NCI-H128 (cell line): ENCODE measurements at regions not wholly inside any gene's neighbourhood (a gene's known extent, or its start where the extent isn't known, plus 50 kb on each side); places are given as distances from the start of the nearest gene placed in this dataset.

Source experiments
- DNase-seq: peaks from one replicate; lab custom pipeline; 2025; ENCODE audit not compliant: unreplicated experiment; lab: John Stamatoyannopoulos, UW

DNA sequence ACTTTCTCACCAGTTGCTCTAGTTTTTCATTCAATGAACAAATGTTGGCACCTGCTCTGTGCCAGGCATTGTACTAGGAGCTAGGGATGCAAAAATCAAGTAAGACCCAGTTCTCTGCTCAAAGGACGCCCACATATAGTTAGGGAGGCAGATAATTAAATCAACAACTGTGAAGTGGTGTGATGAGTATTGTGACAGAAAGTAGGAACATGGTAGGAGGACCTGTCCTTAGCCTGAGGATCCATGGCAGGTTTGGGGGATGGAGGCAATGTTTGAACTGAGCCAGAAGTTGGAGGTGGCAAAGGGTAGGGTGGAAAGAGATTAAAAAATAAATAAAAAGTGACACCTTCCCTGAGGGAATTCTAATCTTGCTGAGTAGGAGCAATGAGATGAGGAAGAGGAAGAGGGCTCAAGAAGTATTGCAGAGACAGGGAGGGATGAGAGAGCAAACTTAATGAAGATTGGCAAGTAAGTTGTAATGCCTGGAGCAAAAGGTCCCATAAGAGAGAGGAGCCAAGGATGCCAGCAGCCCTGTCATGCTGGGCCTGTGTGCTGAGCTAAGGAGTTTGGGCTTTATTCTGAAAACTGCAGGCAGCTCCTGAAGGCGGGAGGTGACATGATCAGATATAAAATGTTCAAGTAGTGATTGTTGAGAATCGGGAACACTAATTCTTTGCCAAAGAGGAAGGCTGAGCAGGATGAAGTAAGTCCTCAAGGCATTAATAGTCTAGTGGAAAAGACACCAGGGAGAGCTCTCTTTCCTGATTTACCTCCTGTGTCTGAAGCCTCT, 184.3 kb upstream of the PPP2R3A start:
- DNase-seq = no peak

DNA sequence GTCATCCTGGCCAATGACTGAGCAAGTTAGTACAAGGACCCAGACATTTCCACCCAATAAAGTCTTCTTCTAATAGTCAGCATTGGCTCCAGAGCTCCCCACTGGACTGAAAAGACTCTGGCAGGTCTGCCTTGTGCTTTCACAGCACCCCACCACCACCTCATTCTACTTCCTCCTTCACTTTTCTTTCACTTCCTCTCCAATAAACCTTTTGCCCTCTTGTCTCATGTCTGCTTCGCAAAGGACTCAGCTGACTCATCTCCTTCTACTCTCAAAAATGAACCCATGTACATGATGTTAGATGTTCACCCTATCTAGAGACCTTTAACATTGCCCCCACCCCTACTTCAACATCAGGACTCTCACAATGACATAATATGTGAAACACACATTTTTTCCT, 181.0 kb upstream of the PPP2R3A start:
- DNase-seq = no peak

DNA sequence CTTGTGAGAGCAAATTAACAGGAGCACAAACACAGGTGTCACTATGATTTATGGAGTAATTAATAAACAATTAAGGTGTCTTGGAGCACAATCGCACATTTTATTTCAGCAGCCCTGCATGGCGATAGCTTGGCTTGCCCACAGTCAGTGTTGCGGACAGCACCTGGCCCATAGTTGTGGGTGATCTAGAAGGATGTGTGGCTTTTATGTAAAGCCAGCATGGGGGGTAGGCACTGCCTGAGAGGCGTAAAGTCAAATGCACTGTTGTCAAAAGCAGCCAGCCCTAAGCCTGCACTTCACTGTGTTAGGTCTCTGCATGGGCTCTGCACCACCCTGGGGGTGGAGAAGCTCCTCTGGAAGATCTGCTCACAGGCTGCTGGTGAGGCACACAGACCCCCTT, 177.4 kb upstream of the PPP2R3A start:
- DNase-seq = no peak

DNA sequence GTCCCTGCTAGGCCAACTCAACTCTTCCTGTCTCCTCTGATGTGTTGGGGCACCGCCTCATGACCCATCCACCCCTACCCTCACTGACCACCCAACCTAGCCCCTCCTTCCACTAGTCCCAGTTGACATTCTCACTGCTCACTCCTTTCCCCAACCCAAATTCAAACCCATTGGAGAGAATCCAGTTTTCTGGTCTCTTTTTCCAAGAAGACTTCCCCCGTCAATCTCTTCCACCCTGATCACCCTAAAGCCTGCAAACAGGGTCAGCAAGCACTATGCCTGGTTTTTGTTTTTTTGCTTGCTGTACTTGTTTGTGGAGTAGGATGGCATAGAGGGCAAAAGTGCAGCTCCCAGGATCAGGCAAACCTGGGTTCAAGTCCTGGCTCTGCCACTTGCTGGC, 176.6 kb upstream of the PPP2R3A start:
- DNase-seq = no peak

DNA sequence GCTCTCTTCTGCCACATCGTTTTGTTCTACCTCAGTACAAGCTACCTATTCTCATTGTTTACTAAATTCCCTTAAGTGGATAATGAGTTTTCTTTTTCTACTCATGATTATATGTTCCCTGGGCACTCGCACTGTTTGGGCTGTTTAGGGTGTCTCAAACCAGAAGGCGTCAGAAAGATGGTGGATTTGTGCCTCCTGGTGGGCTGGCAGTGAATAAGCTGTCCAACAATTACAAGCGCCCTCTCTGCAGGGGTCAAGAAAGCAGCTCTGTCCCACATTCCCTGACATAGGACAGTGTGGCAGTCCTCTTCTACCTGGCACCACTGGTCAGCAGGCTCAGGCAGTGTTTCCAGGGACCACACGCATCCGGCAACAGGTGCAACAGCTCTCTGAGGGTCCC, 173.4 kb upstream of the PPP2R3A start:
- DNase-seq = no peak

DNA sequence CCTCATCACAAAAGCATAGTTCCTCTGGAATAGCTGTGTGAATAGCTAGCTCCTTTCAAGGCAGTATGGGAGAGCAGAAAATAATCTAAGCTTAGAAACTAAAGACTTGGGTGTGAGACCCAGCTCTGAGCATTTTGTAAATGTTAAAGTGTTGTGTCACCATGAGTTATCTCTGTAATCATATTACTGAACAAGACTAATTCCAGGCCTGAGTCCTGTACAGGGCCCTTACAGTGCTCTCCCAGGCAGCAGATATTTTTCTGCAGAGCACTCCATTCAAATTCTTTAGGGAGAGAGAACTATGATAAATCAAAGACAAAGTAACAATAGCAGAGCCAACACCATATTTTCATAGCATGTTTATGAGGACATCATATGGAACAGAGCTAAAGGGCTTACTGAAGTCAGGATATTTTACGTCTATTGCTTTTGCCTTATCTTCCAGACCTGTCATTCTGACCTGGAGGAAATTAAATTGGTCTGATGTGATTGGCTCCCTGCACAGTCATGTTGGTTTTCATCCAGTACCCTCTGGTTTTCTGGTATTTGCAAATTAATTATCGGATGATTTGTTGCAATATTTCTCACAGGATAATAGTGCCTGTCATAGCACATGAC, 172.6 kb upstream of the PPP2R3A start:
- no peak for DNase-seq

DNA sequence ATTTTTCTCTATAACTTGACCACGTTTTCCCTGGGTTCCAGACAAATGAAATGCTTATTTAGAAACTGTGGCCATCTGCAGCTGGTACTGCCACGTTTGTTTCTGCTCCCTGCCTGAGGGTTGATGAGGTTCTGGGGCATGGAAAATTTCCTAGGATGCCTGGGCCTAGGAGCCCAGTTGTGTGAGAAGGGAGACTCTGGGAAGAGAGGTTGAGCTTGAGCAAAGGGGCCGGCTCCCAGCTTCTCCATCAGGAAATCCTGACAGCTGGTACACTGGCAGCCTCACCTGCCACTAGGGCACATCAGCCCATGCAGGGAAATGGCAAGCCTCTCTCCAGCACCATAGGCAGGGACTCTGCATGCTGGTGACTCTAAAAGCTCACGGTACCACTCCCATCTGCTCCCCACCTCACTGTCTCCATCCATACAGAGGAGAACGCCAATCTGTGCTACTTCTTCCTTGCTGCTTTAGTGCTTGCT, 165.4 kb upstream of the PPP2R3A start:
- DNase-seq = no peak

DNA sequence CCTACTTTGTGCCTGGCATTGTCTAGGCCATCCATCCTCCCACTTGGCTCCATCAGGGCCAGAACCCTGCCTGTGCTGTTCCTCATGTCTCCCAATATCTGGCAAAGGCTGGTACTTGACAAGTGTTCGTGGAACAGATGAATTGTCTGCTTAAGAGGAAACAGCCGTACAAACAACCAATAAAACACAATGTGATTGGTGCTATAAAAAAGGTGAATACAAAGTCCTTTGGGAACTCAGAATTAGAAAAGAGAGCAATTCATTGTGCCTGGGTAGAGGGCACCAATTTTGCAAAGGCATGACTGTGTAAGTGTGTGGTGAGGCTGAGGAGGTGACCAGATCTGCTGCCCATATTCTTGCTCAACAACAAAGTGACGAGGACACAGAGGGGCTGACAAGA, 164.5 kb upstream of the PPP2R3A start:
- no peak for DNase-seq

DNA sequence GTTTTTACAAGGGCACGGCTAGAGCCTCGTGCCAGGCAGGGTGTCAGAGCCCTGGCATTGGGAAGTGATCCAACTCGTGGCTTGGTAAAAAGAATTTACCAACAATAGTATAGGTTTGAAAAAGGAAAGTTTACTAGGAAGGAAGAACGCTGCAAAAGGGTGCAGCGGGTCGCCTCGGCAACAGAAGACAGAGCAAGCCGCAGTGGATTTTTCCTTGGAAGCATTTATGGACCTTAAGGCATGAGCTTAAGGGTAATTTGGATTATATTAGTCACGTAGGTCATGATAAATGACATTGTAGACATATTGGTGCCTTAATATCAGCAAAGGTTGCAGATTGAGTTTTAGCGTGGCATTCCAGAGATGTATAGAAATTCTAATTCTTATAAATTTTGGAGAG, 163.4 kb upstream of the PPP2R3A start:
- no peak for DNase-seq

DNA sequence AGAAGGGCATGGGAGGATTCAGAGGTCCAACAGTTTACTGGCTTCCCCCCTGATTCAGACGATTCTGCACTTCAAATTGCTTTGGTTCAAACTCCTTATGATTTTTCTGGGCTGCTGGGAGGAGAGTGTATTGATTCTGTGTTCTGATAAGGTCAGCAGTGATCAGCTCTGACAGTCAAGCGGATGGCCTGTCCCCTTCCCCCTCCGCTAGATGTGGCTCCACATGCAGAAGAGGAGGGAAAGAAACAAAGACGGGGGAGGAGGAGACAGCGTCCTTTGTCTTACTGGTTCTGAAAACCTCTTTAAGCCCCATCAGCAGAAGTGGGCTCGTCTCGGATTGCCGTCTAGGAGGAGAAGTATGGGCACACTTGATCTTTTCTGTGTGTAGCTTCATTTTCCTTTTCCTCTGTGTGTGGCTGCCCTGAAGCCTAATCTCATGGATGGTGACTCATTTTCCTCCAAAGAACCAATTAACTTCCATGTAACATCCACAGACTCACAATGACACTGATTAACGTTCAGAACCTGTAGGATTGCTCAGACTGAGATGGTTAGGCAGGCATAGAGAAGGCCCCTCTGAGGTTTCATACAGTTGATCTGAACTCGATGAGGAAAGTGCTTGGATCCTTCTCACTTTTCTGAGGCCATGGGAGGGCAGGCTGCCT, 162.4 kb upstream of the PPP2R3A start:
- DNase-seq = no peak

DNA sequence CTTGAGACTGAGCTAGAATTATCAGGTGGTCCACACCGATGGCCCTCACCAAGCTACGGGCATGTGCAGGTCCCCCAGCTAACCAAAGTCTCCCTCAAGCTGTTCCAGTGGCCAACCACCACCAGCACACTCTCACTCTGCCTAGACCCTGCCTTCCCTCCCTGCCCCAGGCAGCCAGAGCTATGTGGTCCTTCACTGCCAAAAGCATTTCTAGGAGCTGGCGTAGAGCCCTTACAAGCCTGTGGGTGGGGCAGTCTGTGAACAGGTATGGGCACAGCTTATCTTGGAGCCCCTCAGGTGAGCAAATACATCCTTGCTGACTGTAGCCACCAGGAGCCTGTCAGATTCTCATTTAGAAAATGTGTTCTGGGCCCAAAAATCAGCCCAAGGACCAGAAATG, 159.8 kb upstream of the PPP2R3A start:
- DNase-seq = no peak

DNA sequence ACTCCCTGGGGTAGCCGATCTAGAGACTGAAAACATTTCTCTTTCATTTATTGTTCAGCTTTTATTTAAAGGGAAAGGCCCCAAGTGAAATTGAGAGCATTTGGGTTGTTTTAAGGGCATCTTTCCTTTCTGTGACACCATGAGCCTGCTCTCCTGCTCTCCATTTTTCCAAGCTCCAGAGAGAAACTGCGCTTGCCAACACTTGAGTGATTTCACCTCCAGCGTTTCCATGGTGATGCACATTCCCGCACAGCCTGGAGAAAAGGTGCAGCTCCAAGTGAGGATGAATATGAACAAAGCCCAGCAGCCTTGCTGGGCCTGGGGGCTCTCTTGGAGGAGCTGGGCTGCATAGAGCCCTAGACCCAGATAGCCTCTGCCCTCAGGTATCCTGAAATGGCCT, 159.2 kb upstream of the PPP2R3A start:
- no peak for DNase-seq

DNA sequence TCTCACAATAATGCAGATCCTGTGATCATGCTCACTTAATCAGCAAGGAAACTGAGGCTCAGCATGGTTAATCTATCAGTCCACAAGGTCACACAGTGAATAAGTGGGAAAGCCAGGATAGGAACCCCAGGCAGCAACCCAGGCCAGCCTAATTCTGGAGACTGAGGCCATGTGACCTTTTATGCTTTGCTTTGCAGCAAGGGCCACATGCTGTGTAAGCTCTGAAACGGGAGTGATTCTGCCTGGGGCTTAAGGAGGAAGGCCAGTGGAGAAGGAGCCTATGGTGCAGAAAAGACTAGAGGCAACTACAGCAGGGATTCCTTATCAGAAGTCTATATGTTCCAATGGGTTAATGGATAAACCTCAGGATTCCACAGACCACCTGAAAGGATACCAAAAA, 157.6 kb upstream of the PPP2R3A start:
- DNase-seq = no peak

DNA sequence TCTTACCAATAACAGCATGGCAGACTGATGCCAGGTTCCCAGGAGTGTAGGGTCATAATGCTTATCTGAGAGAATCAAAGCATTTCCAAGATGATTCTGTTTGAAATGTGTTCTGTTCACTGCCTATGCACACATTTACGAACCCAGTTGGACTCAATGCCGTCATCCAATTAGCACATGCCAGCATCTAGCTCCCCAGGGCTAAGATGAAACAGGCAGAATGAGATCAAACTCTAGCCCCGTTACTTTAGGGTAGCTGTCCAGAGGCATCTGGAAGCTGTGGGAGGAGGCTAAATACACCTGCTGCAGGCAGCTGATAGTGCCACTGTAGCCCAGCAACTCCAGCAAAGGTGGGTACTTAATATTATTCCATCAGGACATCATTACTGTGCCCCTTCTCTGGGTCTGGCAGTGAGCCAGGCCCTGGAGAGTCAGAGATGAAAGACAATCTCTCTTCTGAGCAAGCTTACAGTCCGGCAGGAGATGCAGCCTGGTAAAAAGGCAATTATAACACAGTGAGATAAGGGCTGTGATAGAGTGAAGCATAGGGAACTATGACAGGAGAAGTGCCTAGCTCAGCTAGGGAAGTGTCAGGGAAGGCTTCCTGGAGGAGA, 156.4 kb upstream of the PPP2R3A start:
- DNase-seq = peak; percentile 61

DNA sequence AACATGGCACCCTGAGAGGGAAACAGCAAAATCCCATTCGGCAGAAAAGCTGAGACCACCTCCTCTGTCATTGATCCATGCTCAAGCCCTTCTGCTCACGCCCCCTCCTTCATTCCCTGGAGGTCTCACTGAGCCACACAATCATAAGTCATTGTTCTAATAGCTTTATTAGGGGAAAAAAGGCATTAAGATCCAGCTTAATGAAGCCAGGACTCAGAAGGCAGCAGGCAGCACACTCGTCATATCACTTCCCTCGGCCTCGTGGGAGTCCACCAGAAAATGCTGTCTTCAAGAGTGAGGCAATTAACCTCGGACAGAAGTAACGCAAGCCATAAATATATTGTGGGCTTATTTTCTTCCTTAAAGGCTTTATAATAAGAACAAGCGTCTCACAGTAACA, 153.9 kb upstream of the PPP2R3A start:
- no peak for DNase-seq

DNA sequence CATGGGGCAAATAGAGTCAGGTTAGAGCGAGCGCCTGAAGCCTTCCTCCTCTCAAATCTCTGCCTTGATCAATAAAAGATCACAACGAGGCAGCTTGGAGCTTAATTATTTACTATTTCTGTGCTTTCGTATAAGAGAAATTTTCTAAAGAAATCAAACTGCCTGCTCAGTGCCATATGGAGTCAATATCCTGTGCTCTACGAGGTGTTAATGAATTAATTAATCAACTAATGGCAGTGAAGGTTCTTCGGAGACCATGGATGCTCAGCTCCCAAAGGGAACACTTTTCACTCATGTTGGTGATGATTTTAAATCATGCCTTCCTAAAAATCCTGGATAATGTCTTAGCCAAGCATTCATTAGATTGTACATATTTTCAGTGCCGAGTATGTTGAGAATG, 153.5 kb upstream of the PPP2R3A start:
- no peak for DNase-seq

DNA sequence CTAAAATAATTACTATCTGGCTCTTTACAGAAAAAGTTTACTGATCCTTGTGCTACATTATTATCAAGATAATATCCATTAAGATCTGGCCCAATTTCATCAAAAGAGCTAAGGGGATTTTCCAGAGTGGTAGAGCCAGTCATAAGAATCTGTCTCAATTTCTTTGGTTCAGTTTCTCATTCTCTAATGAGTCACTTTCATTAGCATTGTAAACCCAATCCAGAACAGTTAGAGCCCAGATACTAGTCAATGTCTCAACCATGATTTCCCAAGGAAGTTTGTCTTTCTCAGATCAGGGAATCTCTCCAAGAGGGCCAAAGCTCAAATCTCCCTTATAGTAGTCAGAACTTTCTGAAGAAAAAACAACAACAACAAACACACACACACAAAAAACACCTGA, 131.1 kb upstream of the PPP2R3A start:
- no peak for DNase-seq

DNA sequence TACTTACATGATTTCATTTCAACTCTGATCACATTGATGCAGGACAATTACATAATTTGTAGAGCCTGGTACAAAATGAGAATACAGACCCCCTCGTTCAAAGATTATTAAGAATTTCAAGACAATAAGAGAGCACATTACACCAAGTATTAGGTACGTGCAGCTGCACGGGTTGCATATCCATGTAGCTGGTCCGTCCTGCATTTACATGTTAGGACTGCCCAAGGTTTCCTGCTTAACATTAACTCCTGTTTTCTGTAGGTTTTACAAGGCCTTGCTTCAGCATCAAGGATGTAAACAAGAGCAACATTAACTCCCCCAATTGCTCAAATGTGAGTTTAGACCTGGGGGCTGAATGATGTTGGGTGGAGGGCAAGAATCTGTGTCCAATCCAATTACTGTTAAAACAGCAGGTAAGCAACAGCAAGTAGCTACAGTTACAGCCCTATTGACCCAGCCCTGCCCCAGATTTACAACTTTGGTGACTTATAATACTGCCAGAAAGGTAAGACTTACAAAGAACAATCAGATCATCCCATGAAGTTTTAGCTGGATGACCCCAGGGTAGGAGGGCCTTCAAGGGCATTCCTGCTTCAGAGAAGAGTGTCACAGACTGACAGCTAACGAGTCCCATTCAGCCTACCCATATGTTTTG, 127.4 kb upstream of the PPP2R3A start:
- DNase-seq = no peak

DNA sequence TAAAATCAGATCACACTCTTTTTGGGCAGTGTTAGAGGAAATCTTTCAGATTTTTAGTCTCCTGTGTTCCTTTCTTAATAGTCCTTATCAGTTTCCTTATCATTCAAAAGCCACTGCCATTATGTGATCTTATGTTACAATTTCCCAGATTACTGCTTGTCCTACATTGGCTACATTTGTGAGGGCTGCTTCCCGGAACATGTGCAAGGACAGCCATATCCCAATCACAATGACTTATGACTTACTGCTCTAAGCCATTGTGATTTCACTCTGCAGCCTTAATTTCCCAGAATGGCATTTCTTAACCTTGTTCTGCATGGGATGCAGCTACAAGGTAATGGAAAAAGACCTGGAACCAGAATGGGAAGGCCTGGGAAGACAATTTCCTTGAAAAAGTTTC, 125.1 kb upstream of the PPP2R3A start:
- no peak for DNase-seq

DNA sequence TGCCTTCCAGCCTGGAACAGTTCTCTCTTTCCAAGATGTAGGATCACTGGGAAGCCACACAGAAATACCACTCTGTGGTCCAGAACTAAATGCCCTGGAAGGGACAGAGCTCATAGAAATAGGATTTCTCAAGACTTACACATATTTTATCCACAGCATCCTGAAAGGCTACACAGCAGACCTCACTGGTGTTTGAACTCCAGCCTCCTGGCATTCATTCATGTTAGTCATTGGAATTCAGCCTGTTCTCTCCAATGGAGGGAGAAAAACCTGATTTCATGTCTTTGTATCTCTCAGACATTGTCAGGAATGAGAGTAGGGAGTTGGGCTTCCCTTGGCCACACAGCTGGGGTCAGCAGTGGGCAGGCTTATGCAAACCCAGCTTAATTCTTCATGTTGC, 121.1 kb upstream of the PPP2R3A start:
- no peak for DNase-seq

DNA sequence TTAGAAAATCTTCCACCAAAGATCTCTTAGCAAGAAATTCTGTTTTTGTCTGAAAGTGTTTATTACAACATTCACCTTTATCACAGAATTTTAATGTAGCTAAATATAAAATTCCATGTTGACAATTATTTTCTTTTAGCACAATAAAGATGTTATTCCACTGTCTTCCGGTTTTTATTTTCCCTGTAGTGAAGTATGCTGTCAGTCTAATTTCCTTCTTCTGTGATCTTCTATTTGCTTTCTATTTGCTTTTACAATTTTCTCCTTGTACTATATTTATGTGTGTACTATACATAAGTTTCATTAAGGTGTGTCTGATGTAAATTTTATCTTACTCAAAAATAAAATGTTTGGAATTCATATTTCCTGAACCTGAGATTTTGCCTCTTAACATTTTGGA, 117.5 kb upstream of the PPP2R3A start:
- DNase-seq = no peak
